H9 (cell line): ENCODE measurements at regions not wholly inside any gene's neighbourhood (a gene's known extent, or its start where the extent isn't known, plus 50 kb on each side); places are given as distances from the start of the nearest gene placed in this dataset.

Source experiments
- DNase-seq: peaks from one replicate; pipeline ENCODE4 v3.0.0-alpha.2; 2017
- H2AFZ ChIP-seq: one replicate; pipeline ENCODE4 v1.6.1; 2013; ENCODE audit warnings: mild to moderate bottlenecking, low read length, control low read depth, moderate library complexity
- H2AK5ac ChIP-seq: 2 replicates; pipeline ENCODE4 v1.6.1; 2013; ENCODE audit warnings: low read length, control low read depth, mixed read lengths; ENCODE audit not compliant: insufficient read length
- H2BK120ac ChIP-seq: one replicate; pipeline ENCODE4 v1.6.1; 2013; ENCODE audit warnings: low read depth, mild to moderate bottlenecking, low read length, control low read depth, inconsistent platforms; ENCODE audit not compliant: poor library complexity, severe bottlenecking
- H2BK12ac ChIP-seq: 2 replicates; pipeline ENCODE4 v1.6.1; 2013; ENCODE audit warnings: low read length, control low read depth, mixed read lengths, low read depth; ENCODE audit not compliant: insufficient read length
- H2BK15ac ChIP-seq: 2 replicates; pipeline ENCODE4 v1.6.1; 2013; ENCODE audit warnings: low read depth, low read length, control low read depth
- H2BK20ac ChIP-seq: one replicate; pipeline ENCODE4 v1.6.1; 2013; ENCODE audit warnings: low read depth, mild to moderate bottlenecking, low read length, control low read depth, inconsistent platforms; ENCODE audit not compliant: poor library complexity, severe bottlenecking
- H2BK5ac ChIP-seq: 2 replicates; pipeline ENCODE4 v1.6.1; 2013; ENCODE audit warnings: low read length, control low read depth, mixed read lengths; ENCODE audit not compliant: insufficient read length
- H3K14ac ChIP-seq: 2 replicates; pipeline ENCODE4 v1.6.1; 2013; ENCODE audit warnings: low read length, control low read depth; ENCODE audit not compliant: insufficient read depth
- H3K18ac ChIP-seq: 2 replicates; pipeline ENCODE4 v1.6.1; 2013; ENCODE audit warnings: low read depth, mild to moderate bottlenecking, mixed read lengths, low read length, control low read depth; ENCODE audit not compliant: insufficient read length
- H3K23ac ChIP-seq: 2 replicates; pipeline ENCODE4 v1.6.1; 2013; ENCODE audit warnings: low read length, control low read depth, mixed read lengths, low read depth; ENCODE audit not compliant: insufficient read length
- H3K23me2 ChIP-seq: 2 replicates; pipeline ENCODE4 v1.6.1; 2013; ENCODE audit warnings: low read depth, mild to moderate bottlenecking, mixed read lengths, low read length, control low read depth; ENCODE audit not compliant: insufficient read length, poor library complexity, severe bottlenecking
- H3K27ac ChIP-seq: 2 replicates; pipeline ENCODE4 v1.5.1; 2013; ENCODE audit warnings: low read length, control low read depth, mixed read lengths, low read depth; ENCODE audit not compliant: insufficient read length
- H3K27me3 ChIP-seq: 2 replicates; pipeline ENCODE4 v1.6.1; 2013; ENCODE audit warnings: low read length, control low read depth, inconsistent platforms; ENCODE audit not compliant: insufficient read depth
- H3K4ac ChIP-seq: 2 replicates; pipeline ENCODE4 v1.6.1; 2013; ENCODE audit warnings: low read depth, mild to moderate bottlenecking, control low read depth, inconsistent platforms, low read length, moderate library complexity
- H3K4me1 ChIP-seq: 2 replicates; pipeline ENCODE4 v1.6.1; 2013; ENCODE audit warnings: low read length, control low read depth, inconsistent platforms; ENCODE audit not compliant: insufficient read depth
- H3K4me2 ChIP-seq: 2 replicates; pipeline ENCODE4 v1.6.1; 2013; ENCODE audit warnings: low read length, control low read depth, mixed read lengths; ENCODE audit not compliant: insufficient read length, insufficient read depth
- H3K56ac ChIP-seq: 2 replicates; pipeline ENCODE4 v1.6.1; 2013; ENCODE audit warnings: low read depth, mild to moderate bottlenecking, mixed read lengths, low read length, control low read depth; ENCODE audit not compliant: insufficient read length
- H3K79me1 ChIP-seq: 2 replicates; pipeline ENCODE4 v1.6.1; 2013; ENCODE audit warnings: low read depth, mild to moderate bottlenecking, moderate library complexity, low read length, control low read depth, inconsistent platforms; ENCODE audit not compliant: insufficient read depth, poor library complexity, severe bottlenecking
- H3K79me2 ChIP-seq: 2 replicates; pipeline ENCODE4 v1.6.1; 2013; ENCODE audit warnings: low read length, control low read depth, inconsistent platforms; ENCODE audit not compliant: insufficient read depth
- H3K9ac ChIP-seq: 2 replicates; pipeline ENCODE4 v1.6.1; 2013; ENCODE audit warnings: low read length, control low read depth, mixed read lengths; ENCODE audit not compliant: insufficient read length; ENCODE audit errors: extremely low read depth
- H3K9me3 ChIP-seq: one replicate; pipeline ENCODE4 v1.6.1; 2013; ENCODE audit warnings: low read depth, low read length, inconsistent platforms; ENCODE audit not compliant: control insufficient read depth
- H3T11ph ChIP-seq: one replicate; pipeline ENCODE4 v1.6.1; 2013; ENCODE audit warnings: mild to moderate bottlenecking, low read length, control low read depth, inconsistent platforms
- H4K20me1 ChIP-seq: one replicate; pipeline ENCODE4 v1.6.1; 2013; ENCODE audit not compliant: control insufficient read depth, insufficient read length, insufficient read depth
- H4K5ac ChIP-seq: 2 replicates; pipeline ENCODE4 v1.6.1; 2013; ENCODE audit warnings: low read depth, mild to moderate bottlenecking, mixed read lengths, low read length, control low read depth; ENCODE audit not compliant: insufficient read length
- H4K8ac ChIP-seq: replicated peaks from 2 replicates; pipeline ENCODE4 v1.6.1; 2013; ENCODE audit warnings: low read length, control low read depth, mixed read lengths, low read depth; ENCODE audit not compliant: insufficient read length
- H4K91ac ChIP-seq: 2 replicates; pipeline ENCODE4 v1.6.1; 2013; ENCODE audit warnings: low read depth, mild to moderate bottlenecking, moderate library complexity, mixed read lengths, low read length, control low read depth; ENCODE audit not compliant: insufficient read length
- H3K27ac Mint-ChIP-seq, 3 experiments: 2 replicates in 2 of 3; 3 replicates in 1 of 3; pipeline ENCODE4 v1.8.0; 2020 to 2021; ENCODE audit warnings: mixed read lengths in 3 of 3, mild to moderate bottlenecking in 1 of 3, moderate library complexity in 1 of 3
- H3K27me3 Mint-ChIP-seq: 2 replicates; pipeline ENCODE4 v1.8.0; 2021; ENCODE audit warnings: low read depth, mild to moderate bottlenecking, moderate library complexity, mixed read lengths
- H3K36me3 Mint-ChIP-seq, 3 experiments: 2 replicates in 2 of 3; 3 replicates in 1 of 3; pipeline ENCODE4 v1.8.0; 2020 to 2021; ENCODE audit warnings: low read depth in 3 of 3, mixed read lengths in 3 of 3; ENCODE audit not compliant: insufficient read depth in 1 of 3
- H3K4me1 Mint-ChIP-seq, 2 experiments: 2 replicates each; pipeline ENCODE4 v1.8.0; 2020; ENCODE audit warnings: mixed read lengths in 2 of 2
- H3K4me3 Mint-ChIP-seq, 2 experiments: 2 replicates in 1 of 2; 3 replicates in 1 of 2; pipeline ENCODE4 v1.8.0; 2020 to 2021; ENCODE audit warnings: mild to moderate bottlenecking in 2 of 2, mixed read lengths in 2 of 2, moderate library complexity in 1 of 2
- H3K9me3 Mint-ChIP-seq, 2 experiments: 2 replicates in 1 of 2; 3 replicates in 1 of 2; pipeline ENCODE4 v1.8.0; 2020; ENCODE audit warnings: mild to moderate bottlenecking in 2 of 2, mixed read lengths in 2 of 2, moderate library complexity in 1 of 2
- CTCF ChIP-seq: fragments of 200-600 bp; sonication (generic); conservative IDR thresholded peaks from 3 replicates; pipeline ENCODE4 v1.8.0; 2021; ENCODE audit warnings: antibody characterized with exemption, mild to moderate bottlenecking
- WGBS: extraction: QIAGEN DNeasy Blood & Tissue Kit; methylation state at CpG from one replicate; pipeline ENCODE4 v1.1.7; 2013; ENCODE audit warnings: missing lambda C conversion rate, low lambda C conversion rate, mixed read lengths; ENCODE audit not compliant: insufficient read length; ENCODE audit errors: extremely low coverage; 5-methylcytosine and 5-hydroxymethylcytosine counted together

GRCh38 chr18:68507781-68508180 is 207.1 kb downstream of the TMX3 start:
- Histone ChIP-seq H4K91ac (no peak overlapping the region), H3K4me2 (no peak overlapping the region), H3K27ac (no peak overlapping the region), H2AFZ (no peak overlapping the region), H2BK15ac (no peak overlapping the region), H4K5ac (no peak overlapping the region), H2AK5ac (no peak overlapping the region), H3K23ac (no peak overlapping the region), H3K9ac (no peak overlapping the region), H2BK120ac (no peak overlapping the region), H4K20me1 (no peaks in the 10 kb centered on the region), H3K9me3 (no peaks in the 10 kb centered on the region), H2BK20ac (no peak overlapping the region), H2BK12ac (no peak overlapping the region), H3K18ac (no peak overlapping the region), H3K79me2 (no peaks in the 10 kb centered on the region), H3K23me2 (no peaks in the 10 kb centered on the region), H3K4ac (no peak overlapping the region), H3K27me3 (no peaks in the 10 kb centered on the region), H3K14ac (no peak overlapping the region), H3K56ac (no peak overlapping the region), H3K4me1 (no peaks in the 10 kb centered on the region; the same call in 1 of the 2 replicates), H3K79me1 (no peaks in the 10 kb centered on the region), H3T11ph (no peak overlapping the region), H2BK5ac (no peak overlapping the region), H4K8ac (no peak overlapping the region)
- H3K4me1 Mint-ChIP-seq: peaks cover 2 to 5% of the 10 kb centered on the region in 2 experiments; a peak in 2 of 4 replicates
- TF ChIP-seq CTCF: no peak
- DNase-seq: no peak
- no CpG with 5 or more reads among the region's 2 CpGs for WGBS
- H3K27ac Mint-ChIP-seq: no peak overlapping the region
- H3K27me3 Mint-ChIP-seq: no peaks in the 10 kb centered on the region
- peaks cover 0 to 13% (median 4%) of the 10 kb centered on the region in 3 experiments; a peak in 5 of 7 replicates for H3K36me3 Mint-ChIP-seq
- peaks cover 6 to 7% of the 10 kb centered on the region in 2 experiments; a peak in 4 of 5 replicates for H3K9me3 Mint-ChIP-seq
- no peak overlapping the region for H3K4me3 Mint-ChIP-seq
